Islet precursor cell (in vitro differentiated cells): ENCODE measurements at regions not wholly inside any gene's neighbourhood (a gene's known extent, or its start where the extent isn't known, plus 50 kb on each side); places are given as distances from the start of the nearest gene placed in this dataset.

Source experiments
- DNase-seq: peaks from one replicate; pipeline ENCODE4 v3.0.0-alpha.2; 2018

GRCh38 chr17:10944819-10945218 lies 106.9 kb upstream of the PIRT start:
- DNase-seq, result no peak

- no peak for DNase-seq
Measured at GRCh38 chr17:10936931-10937330, 99.0 kb upstream of the PIRT start.

- no peak for DNase-seq
Measured at GRCh38 chr17:10932938-10933337, 95.1 kb upstream of the PIRT start.

DNA sequence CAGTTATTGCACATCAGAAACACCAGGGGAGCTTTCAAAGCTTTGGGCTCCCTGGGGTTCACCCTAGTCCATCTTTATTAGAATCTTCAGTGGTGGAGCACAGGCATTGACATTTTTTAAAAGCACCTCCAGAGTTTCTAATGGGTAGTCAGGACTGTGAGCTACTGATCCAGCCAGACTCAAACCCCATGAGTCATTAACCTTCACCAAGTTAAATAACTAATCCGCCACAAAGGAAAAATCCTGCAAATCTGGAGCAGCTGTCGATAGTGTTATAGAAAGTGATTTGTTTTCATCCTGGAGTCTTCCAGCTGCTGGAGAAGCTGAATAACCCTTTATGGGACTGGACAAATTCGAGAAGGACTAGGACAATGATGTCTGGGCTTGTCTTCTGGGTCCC lies 93.2 kb upstream of the PIRT start:
- DNase-seq, result no peak

DNA sequence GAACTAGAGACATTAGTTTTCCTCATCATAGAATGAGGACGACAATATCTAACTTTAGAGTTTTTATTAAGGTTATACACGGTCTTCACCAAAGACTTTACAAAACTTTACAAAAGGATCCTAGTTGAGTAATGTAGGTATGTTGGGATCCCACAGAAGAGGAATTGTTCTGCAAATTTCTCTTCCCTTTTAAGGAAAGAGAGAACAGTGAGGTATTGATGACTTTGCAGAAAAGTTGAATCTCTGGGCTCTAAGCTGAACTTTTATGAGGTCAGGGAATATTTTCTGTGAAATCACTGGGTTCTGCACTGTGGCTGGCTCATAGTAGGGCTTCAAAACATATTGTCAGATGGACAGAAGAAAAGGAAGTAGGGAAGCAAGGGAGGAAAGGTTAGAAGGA lies 89.8 kb upstream of the PIRT start:
- no peak for DNase-seq

- DNase-seq, result no peak
Measured at GRCh38 chr17:10920558-10921108, 82.7 kb upstream of the PIRT start.

- DNase-seq, result peak; percentile 41
Measured at GRCh38 chr17:10907370-10907769, 69.5 kb upstream of the PIRT start.

GRCh38 chr17:10899281-10899680 lies 61.4 kb upstream of the PIRT start:
- no peak for DNase-seq

DNA sequence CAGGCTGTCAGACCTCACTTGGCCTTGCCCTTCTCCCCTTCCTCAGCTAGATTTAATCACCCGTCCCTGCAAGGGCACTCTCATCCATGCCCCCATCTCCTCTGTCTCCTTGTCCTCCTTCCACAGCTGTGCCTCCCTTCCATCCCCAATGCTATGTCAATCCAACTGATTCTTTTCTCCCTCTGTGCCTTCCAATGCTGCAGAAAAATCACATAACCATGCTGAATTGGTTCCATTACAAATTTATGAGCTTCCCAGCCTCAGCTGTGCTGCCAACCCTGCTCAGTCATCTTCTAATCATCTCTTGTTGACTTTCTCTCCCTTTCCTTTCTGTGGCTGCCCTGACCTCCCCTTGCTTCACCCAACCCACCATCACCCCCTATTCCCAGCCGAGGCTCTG lies 56.3 kb upstream of the PIRT start:
- peak; percentile 31 for DNase-seq

DNA sequence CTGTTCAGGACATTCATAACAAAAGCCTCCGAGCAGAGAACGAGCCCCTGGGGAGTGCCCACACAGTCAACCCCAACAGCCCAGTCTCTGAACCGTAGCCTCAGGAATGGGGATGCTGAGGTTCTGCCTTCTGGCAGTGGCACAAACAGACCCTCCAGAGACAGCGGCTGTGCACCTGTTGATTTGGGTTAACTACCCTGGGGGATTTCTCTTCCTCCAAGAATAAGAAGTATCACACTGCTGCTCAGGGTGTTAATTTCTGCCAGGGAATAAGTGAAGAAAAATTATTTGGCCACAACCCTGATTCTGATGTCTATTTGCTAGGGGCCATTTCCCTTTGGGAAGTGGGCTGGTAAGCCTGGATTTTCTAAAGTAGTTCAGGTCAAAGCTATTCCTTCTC lies 51.0 kb upstream of the PIRT start:
- DNase-seq, result peak; percentile 50
